Hepatocyte (in vitro differentiated cells): ENCODE measurements at regions not wholly inside any gene's neighbourhood (a gene's known extent, or its start where the extent isn't known, plus 50 kb on each side); places are given as distances from the start of the nearest gene placed in this dataset.

Experiments used
- CTCF ChIP-seq: fragments of 200-600 bp; sonication (generic); IDR thresholded peaks from 2 replicates; pipeline ENCODE4 v1.5.1; 2016; ENCODE audit warnings: antibody characterized with exemption, mild to moderate bottlenecking; ENCODE audit not compliant: poor library complexity
- EZH2 ChIP-seq: fragments of 200-600 bp; sonication (generic); IDR thresholded peaks from 2 replicates; pipeline ENCODE4 v1.6.1; 2016; ENCODE audit warnings: antibody characterized with exemption, mild to moderate bottlenecking, borderline replicate concordance
- EZH2phosphoT487 ChIP-seq: fragments of 200-600 bp; sonication (generic); IDR thresholded peaks from one replicate; pipeline ENCODE4 v1.6.1; 2018; ENCODE audit warnings: antibody characterized with exemption, mild to moderate bottlenecking, low read depth, moderate library complexity; ENCODE audit not compliant: unreplicated experiment, severe bottlenecking

- TF ChIP-seq CTCF (no peak), EZH2 (no peak), EZH2phosphoT487 (no peak)
Observed at GRCh38 chr1:186760446-186760845, 68.3 kb upstream of the PLA2G4A start.
